HS-27A (cell line): ENCODE measurements at regions not wholly inside any gene's neighbourhood (a gene's known extent, or its start where the extent isn't known, plus 50 kb on each side); places are given as distances from the start of the nearest gene placed in this dataset.

Source experiments
- DNase-seq: peaks from one replicate; pipeline ENCODE4 v3.0.0-alpha.2; 2012; ENCODE audit warnings: low read depth, missing footprints

GRCh38 chr5:157913575-157913974 is 54.6 kb upstream of the CLINT1 start:
- DNase-seq, result no peak

- DNase-seq, result no peak
These were observed 53.8 kb upstream of the CLINT1 start for GRCh38 chr5:157912621-157913325.

DNA sequence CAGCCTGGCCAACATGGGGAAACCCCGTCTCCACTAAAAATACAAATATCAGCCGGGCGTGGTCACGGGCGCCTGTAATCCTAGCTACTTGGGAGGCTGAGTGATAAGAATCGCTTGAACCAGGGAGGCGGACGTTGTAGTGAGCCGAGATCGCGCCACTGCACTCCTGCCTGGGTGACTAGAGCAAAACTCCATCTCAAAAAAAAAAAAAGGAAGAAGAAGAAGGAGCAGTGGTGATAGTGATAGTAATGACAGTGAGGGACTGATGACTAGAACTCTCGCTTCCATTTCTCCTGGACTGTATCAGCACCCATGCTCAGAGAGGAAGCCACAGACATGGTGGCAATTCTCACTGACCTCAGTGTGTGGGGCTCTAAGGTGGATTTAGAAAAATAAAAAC is 52.6 kb upstream of the CLINT1 start:
- DNase-seq, result no peak
